NCI-H1930 (cell line): ENCODE measurements at regions not wholly inside any gene's neighbourhood (a gene's known extent, or its start where the extent isn't known, plus 50 kb on each side); places are given as distances from the start of the nearest gene placed in this dataset.

Experiments
- DNase-seq, 2 experiments: peaks; one replicate each; lab custom pipeline; 2025; lab: John Stamatoyannopoulos, UW

DNA sequence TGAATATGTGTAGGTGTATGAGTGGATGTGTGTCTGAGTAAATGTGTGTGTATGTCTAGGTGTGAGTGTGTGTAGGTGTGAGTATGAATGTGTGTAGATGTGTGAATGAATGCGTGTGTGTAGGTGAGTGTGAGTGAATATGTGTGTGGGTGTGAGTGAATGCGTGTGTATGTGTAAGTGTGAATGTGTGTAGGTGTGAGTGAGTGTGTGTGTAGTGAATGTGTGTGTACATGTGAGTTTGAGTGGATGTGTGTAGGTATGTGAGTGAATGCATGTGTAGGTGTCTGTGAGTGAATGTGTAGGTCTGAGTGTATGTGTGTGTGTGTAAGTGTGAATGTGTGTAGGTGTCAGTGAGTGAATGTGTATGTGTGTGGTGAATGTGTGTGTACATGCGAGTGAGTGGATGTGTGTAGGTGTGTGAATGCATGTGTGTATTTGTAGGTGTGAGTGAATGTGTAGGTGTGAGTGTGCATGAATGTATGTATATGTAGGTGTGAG lies 201.0 kb upstream of the ZNF536 start:
- DNase-seq = no peak

DNA sequence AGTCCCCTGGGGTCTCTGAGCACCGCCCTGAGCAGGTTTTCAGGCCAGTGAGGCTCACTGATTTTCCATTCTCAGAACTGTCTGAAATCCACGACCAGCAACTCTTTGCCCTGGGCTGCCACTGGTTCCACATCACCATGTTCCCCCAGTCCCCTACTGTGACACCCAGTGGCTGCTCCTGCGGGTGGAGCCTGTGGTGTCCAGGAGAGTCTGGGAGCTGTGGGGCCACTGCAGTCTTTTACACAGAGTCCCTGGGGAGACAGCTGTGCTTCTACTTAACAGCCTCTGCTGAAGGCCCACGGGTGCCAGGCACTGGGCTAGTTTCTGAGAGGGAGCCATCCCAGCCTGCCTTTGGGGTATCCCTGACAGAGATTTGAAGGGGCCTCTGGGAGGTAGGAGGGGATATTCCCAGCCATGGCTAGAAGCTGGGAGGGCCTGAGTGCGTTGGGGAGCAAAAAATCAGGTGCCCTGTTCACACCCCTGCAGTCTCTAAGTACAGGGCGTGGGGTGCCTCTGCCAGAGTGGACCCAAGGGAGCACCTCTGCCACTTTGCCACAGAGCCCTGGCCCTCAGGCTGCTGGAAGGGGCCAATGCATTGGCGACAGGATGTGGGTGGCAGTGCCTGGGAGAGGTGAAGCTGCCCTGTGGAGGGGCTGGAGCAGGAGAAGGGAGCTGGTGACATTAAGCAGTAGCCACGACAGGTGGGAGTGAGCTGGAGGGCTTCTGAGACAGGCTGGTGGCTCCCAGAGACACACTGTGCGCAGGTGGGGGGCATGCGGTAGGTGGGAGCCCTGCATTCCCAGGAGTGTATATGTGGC lies 200.2 kb upstream of the ZNF536 start:
- DNase-seq = no peak

DNA sequence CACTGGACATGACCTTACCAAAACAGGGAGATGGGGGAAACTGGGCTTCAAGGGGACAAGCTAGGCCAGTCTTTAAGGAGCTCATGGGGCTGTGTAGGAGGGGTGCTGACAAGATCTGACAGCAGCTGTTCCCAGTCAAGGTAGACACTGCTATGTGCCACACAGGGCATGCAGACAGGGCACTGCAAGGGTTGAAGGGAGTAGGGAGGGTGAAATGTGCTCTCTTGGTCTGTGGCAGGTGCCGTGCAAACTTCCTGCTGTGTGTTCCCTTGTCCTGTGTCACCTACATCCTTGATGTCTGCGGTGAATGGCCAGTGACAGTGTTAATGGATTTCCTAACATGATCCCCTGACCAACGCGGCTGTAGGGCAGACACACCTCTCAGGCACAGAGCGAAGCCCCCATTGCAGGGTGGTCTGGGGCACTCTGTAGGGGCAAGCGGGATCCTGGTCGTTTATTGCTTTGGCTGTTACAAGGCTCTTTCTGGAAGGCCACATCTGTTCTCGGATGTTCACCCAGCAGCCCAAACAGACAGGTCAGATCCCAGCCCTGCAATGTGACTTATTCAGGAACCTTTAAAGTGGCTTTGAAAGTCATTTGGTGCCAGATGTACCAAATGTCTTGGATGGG lies 199.5 kb upstream of the ZNF536 start:
- no peak for DNase-seq

DNA sequence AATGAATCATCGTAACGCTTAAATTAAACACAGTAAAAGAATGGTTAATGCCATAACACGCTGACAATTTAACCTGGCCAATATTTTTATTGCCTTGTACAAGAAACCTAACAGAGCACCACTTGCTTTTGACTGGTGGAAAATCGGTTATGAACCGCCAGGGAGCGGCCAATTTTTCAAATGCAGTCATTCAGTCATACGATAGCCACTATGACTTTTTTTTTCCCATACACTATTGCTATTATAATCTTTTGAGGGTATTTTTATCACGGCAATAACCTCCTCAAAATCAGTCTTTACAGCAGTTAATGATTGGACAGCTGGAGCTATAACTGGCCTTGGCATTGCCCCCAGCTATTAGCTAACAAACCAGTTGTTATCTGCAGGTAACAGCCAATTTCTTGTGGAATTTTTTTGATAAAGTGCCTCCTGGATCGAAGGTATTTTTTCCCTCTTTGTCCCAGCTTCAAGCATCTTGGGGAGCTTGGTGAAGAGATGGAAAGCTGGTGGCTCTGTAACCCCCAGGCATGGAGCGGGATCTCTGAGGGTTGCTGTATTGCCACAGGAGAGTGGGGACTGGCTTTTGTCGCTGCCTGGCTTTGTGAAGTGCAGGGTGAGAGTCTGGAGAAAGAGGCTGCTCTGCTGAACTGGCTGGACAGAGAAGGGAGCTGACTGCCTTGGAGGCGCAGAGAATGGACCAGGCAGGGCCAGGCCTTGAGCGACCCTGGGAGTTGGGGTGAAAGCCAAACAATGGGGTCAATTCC lies 198.4 kb upstream of the ZNF536 start:
- no peak for DNase-seq

DNA sequence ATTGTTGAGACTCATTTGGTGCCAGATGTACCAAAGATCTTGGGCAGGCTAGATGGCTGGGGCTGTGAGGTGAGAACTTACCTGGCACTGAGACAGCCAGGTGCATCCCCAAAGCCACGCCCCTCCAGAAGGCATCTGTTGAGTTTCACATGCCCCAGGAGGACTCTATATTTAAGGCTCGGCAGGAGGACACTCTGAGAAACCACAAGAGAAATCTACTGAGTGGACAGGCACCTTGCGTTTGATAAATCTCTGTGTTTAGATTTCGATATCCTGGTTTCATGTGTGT lies 197.9 kb upstream of the ZNF536 start:
- no peak for DNase-seq

DNA sequence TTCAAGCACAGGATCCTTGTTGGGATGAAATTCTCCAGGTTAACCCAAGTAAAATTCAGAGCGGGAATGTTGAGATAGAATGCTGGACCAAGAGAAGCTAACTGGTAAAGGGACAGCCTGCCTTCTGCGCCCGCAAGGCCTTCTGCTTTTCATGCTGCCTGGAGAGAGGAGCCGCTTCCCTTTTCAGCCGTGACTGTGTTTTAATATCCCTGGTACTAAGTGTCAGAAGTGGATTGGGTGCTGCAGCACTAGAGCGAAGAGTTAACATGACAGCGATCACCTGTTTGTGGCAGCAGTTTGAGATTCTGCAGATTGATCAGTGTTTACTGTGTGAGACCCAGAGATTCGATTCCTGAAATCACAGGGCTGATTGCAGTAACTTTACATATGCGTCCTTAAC lies 197.4 kb upstream of the ZNF536 start:
- no peak for DNase-seq

DNA sequence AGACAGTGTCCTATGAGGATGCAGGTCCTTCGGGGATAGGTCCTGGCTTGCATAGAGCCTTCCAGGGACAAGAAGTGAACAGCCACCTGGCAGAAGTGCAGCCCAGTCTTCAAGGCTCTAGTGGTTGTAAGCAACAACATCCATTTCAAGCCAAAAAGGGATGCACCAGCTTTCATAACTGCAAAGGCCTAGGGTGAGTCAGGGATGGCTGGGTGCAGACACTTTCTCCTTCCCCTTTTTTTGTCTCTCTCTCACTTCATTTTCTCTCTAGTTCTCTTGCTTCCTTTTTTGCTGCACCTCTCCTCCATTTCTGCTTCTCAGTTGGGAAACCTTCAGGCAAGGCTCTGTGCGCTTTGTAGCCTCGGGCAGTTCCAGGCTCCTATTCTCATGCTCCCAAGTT lies 196.2 kb upstream of the ZNF536 start:
- no peak for DNase-seq

DNA sequence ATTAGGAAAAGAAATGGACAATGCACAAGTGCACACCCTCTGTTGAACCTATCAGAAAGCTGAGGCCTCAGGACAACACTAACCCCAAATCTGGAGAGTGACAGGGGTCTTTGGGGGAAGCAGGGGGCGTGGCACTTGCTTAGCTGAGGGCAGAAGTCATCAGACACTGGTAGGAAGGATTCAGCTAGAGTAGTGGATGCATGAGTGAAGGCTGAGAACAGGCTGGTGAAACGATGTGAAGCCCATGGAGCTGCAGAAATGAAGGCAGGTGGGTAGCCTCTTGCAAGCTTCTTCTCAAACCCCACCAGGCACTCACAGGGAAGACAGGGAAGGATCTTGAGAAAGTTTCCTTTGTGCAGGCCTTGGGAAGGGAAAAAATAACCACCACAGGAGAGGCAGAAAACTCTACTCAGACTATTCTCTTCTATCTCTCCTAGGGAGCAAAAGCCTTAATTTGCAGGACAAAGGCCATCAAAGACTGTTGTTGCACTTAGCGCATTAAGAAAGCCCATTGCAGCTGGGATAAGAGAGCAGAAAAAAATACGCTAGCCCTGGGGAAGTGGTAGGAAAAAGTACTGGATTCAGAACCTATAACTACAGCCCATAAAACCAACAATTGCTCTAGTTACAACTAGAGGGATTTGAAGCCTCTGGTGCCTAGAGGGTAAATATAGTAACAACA lies 193.3 kb upstream of the ZNF536 start:
- DNase-seq = no peak

DNA sequence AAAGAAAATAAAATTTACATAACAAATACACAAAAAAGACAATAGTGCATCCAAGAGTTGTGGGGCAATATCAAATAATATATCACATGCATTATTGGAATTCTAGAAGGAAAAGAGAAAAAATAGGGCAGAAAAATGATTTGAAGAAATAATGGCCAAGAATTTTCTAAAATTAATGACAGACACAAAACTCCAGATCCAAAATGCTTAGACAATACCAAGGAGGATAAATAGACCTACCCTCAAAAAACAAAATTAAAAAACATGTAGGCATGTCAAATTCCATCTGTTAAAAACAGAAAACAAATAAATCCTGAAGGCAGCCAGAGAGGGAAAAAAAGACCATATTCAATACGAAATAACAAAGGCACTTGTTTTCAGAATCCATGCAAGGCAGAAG lies 191.5 kb upstream of the ZNF536 start:
- no peak for DNase-seq

DNA sequence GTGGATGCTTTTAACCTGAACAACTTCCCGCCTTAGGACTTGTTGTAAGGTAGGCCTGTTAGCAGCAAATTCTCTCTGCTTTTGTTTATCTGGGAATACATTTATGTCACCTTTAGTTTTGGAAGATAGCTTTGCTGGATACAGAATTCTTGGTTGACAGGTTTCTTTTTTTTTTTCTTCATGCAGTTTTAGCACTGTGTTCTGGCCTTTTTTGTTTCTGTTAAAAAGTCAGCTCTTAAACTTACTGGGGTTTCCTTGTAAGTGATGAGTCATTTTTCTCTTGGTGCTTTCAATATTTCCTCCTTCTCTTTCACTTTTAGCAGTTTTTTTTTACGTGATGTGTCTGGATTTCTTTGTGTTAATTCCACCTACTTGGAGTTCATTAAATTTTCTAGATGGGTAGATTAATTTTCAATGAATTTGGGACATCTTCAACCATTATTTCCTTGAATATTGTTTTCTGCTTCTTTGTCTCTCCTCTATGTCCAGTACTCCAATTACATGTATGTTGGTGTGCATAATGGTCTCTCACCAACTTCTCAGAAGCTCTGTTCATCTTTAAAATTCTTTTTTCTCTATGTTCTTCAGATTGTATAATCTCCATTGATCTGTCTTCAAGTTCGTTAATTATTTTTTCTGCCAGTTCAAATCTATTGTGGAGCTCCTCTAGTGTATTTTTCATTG lies 188.2 kb upstream of the ZNF536 start:
- no peak for DNase-seq

DNA sequence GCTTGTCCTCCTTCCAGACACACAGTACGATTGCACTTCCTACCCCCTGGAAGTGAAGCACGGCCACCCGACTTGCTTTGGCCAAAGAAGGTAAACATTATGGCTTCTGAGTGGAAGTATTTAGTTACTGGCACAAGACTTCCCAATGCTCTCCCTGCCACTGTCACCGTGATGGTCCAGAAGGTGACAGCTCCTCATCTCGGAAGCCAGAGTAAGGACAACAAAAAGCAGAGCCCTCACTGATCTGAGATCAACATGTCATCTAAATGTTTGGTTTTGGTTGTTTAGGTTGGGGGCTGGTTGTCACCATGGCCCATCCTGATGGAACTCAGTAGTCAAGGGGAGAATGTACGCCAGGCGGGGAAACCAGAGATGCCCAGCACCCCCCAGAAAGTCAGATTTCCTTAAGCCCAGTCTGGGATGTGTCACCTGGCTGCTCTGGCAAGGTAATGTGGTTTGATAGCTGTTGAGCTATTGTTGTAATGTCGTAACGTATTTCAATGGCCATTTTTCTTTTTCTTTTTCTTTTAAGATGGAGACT lies 170.1 kb upstream of the ZNF536 start:
- no peak for DNase-seq

DNA sequence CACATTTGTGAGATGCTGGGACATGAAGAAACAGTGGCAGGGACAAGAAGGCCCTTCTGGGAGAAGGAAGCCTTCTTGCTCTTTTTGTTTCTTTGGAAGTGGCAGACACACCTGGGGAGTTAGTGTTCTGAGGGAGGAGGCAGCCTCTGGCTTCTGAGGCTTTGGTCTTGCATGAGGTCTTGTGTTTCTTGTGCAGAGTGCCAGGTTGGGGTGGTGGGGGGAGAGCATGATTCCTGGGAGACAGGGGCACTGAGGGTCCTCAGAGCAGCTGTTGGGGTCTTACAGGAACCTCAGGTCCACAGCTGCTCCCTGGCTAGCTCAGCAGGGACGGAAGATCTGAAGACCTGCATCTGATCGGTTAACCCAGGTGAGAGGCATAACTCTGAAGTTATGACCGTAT lies 167.5 kb upstream of the ZNF536 start:
- DNase-seq = no peak

DNA sequence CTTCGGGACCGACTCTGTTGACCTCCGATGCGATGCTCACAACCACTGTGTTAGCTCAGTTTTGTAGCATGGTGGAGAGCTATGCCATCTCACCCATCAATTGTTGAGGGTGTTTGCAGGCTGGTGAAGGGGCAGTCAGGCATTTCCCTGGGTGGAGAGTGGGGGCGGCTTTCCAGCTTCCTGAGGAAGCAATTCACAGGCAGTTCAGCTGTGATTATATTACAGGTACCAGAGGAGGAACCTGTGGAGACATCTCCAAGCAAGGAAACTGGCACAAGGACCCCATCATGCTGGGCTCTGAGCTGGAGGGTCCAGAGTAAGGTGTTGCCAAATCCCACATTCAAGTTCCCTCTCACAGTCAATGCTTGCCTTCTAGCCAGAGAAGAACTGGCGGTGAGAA lies 166.0 kb upstream of the ZNF536 start:
- no peak for DNase-seq

DNA sequence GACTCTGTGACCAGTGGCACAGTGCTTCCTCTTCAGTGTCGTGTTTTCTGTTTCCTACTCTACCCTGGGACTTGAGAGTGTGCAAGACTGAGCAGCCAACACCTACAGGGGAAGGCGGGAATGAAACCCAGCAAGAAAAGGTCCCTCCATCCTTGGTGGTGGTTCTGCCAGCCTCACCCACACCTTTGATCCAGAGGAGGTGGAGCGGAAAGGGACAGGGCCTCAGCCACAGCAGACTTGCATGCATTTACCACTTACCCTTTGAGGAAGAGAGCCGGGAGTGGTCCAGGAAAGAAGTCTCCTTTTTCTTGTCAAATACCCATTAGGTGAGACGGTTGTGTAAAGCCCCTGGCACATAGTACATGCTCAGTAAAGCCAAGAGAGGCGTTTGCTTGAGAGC lies 164.8 kb upstream of the ZNF536 start:
- DNase-seq = no peak

DNA sequence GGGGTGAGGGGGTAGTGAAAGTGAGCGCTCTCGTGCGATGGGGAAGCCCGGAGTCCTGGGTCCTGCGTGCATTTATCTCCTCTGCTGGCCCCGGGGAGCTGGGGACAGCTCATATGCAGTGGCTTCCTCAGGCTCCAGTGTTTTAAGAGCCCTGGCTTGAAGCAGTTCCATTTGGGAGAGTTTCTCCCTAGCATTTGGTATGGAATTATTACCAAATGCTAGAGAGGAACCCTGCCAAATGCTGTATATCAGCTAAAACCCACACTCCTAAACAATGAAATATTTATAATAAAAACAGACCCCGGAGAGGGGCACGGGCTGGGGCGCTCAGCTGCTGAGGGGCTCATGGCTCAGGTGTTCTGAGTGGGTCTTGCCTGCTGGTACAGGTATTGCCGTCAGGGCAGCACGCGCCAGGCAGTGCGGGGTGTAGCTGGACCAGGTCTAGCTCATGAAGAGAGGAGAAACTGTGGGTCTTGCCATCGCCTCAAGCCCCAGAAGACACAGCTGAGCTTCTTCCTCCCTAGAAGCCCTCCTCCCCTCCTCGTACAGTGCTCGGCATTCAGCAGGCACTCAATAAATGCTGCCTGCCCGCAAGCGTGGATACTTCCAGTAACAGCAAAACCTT lies 163.6 kb upstream of the ZNF536 start:
- DNase-seq = no peak

DNA sequence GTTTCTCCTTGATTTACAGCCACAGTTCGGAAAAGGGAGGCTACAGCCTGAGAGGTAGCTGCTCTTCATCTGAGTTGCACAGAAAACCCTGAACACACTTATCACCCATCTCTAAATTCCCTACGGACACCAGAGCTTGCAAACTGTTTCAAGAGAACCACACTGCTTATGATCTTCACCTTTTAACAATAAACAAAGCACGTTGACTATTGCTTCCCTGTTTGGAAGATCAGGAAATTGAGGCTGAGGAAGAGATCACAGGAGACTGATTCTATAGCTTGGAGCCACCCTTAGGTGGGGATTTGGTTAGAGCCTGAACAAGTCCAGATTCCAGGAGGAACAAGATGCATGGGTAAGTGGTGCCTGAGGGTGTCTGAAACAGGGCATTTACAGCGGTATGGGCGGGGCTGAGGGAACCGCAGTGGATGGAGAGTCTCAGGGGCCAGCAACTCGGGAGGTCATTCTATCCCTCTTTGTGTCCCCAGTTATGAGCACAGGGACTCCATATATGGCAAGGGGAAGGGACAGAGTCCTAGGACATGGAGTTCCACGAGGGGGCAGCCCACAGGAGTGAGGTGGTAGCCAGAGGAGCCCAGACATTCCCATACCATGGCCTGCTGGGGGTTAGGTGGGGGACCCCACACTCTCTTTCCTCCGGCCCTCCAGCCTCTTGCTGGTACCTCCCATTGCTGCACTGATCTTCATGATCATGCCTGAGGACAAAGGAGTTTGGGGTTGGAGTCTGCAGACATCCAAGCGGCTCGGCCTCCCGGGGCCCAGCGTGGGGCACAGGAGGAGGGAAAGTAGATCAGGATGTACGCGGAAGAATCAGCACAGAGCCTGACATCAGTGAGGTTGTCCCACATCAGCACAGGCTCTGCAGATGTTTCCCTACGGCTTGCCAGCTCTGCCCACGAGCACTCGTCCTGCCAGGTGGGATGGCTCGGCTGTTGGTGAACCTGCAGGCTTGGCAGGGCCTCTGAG lies 162.3 kb upstream of the ZNF536 start:
- no peak for DNase-seq

DNA sequence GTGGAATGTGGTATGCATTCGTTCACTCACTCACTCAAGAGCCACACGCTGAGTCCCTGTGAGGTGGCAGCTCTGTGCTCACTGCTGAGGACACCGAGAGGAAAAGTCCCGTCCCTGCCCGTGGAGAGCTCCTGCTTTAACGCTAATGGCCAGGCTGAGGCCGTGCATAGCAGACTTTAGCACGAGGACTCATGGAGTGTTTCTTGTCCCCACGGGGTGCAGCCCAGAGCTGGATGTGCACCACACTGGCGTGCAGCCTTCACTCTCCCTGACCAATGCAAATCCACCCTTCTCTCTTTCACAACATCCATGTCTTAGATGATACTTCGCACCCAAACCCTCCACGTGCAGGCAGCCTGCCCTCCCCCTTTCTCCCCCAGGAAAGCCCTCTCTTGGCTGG lies 159.6 kb upstream of the ZNF536 start:
- DNase-seq = no peak

DNA sequence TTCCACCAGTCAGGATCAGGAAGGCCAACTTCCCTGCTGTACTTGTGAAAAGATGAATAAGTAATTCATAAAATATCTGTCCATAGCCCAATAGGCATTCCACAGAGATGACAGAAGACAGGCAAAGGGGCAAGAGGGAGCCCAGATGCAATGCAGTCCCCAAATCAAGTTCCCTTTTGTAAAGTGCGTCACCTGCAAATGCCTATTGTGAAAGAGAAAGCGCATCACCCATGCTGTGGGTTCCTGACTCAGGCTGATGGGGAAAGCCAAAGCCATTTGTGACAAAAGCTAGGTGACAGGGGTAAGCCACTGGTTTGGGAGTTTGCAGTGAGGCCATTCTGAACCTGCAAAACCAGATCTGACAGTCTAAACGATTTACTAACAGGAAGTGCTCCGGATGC lies 157.5 kb upstream of the ZNF536 start:
- DNase-seq = no peak

DNA sequence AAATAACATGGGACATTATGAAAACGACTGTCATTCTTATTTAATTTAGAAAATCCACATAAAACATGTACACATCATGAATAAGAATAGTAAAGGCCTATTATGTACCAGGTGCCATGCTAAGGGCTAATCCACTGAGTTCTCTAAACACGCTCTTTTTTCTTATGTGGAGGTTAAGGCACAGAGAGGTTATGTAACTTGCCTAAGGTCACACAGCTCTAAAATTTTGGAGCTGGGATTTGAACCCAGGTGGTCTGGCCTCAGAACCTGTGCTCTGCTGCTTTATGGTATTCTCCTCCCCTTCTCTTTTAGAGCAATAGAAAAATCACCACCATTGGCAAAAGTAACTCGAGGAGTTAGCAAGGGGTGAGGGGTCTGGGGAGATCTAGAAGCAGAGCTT lies 156.9 kb upstream of the ZNF536 start:
- no peak for DNase-seq

DNA sequence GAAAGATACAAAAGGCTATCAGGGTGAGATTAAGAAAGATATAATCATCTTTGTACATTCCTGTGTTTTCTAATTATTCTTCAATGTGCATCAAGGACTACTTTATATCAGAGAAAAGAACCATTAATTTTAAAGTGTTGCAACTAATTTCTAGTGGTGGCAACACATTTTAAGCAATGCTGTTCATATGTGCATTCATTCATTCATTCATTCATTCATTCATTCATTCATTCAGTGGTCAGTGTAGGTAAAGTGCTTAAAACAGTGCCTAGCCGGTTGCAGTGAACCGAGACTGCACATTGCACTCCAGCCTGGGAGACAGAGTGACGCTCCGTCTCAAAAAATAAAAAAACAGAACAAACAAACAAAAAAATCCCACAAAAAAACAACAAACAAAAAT lies 155.7 kb upstream of the ZNF536 start:
- DNase-seq = no peak
